Adrenal gland (tissue), 9 donors: ENCODE measurements at regions not wholly inside any gene's neighbourhood (a gene's known extent, or its start where the extent isn't known, plus 50 kb on each side); places are given as distances from the start of the nearest gene placed in this dataset.

Source experiments
- DNase-seq, 7 donors: peaks; one replicate each; pipeline ENCODE4 v3.0.0-alpha.2; 2019 to 2020
- H3K27ac ChIP-seq, 5 donors: fragments of 200-600 bp; sonication (generic) in 4 of 5; 1 replicate in 3 of 5; 2 replicates in 2 of 5; pipeline versions ENCODE4 v1.5.1 to v1.8.0; 2016 to 2020; ENCODE audit warnings: mild to moderate bottlenecking in 1 of 5
- H3K27me3 ChIP-seq: fragments of 200-600 bp; 2 replicates; pipeline ENCODE4 v1.8.0; 2021
- H3K36me3 ChIP-seq, 2 donors: fragments of 200-600 bp; replicated peaks in 1 of 2; 1 replicate in 1 of 2; 2 replicates in 1 of 2; pipeline versions ENCODE4 v1.5.1 to v1.8.0; 2018 to 2022
- H3K4me1 ChIP-seq, 2 donors: fragments of 200-600 bp; replicated peaks in 1 of 2; 1 replicate in 1 of 2; 2 replicates in 1 of 2; pipeline versions ENCODE4 v1.5.1 to v1.8.0; 2018 to 2021
- H3K4me3 ChIP-seq, 4 donors: fragments of 200-600 bp; sonication (generic) in 3 of 4; one replicate each; pipeline ENCODE4 v1.5.1; 2016 to 2018
- H3K9me3 ChIP-seq, 3 donors: fragments of 200-600 bp; sonication (generic) in 1 of 3; replicated peaks in 1 of 3; 1 replicate in 2 of 3; 2 replicates in 1 of 3; pipeline versions ENCODE4 v1.5.1 to v1.8.0; 2016 to 2021
- POLR2A ChIP-seq, 2 donors: fragments of 450-650 bp; IDR thresholded peaks; one replicate each; pipeline ENCODE4 v1.6.1; 2017; ENCODE audit warnings: antibody characterized with exemption in 2 of 2, mild to moderate bottlenecking in 2 of 2, moderate library complexity in 1 of 2
- WGBS, 4 donors: extraction: QIAGEN DNeasy Blood & Tissue Kit in 2 of 4; methylation state at CpG; one replicate each; pipeline versions ENCODE4 v1.1.5 to v1.1.7; 2013 to 2017; 5-methylcytosine and 5-hydroxymethylcytosine counted together
- intact Hi-C, 2 donors: fragments of 100-400 bp; cut with DNase I; formaldehyde crosslinking; loops; one replicate each; pipeline versions ENCODE4 v1.14.1 to v1.15.0; 2022 to 2023
- TF ChIP-seq, protein P1 (sequence below), 6 experiments: fragments of 450-650 bp in 4 of 6; fragments of 200-600 bp in 2 of 6; sonication (generic) in 1 of 6; IDR thresholded peaks; 1 replicate in 5 of 6; 2 replicates in 1 of 6; pipeline versions ENCODE4 v1.5.1 to v1.8.0; 2016 to 2021; ENCODE audit warnings: antibody characterized with exemption in 6 of 6, mild to moderate bottlenecking in 2 of 6, moderate library complexity in 1 of 6
- donor health status: healthy with polysubstance abuse.
- donor health status: Bipolar disorder and iron deficiency.
- donor health status: DM: yes; HTN: yes; CAD: no.
- donor health status: DM: no; HTN: no; CAD: no.
- donor health status: DM: no; HTN: no; CAD: no.

DNA sequence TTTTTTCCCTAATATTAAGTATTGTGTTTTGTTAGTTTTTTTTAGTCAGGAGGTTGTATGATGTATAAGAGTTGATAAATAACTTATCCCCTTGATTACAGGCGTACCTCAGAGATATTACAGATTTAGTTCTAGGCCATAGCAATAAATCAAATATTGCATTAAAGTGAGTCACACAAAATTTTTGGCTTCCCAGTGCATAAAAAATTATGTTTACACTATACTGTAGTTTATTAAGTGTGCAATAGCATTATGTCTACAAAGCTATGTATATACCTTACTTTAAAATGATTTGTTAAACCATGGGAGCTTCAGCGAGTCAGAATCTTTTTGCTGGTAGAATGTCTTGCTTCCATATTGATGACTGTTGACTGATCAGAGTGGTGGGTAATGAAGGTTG lies 1180.6 kb upstream of the CDH18 start:
- Histone ChIP-seq H3K27me3 (no peaks in the 10 kb centered on the region), H3K4me3 (no peak overlapping the region), H3K27ac (no peak overlapping the region), H3K4me1 (no peaks in the 10 kb centered on the region), H3K36me3 (no peaks in the 10 kb centered on the region), H3K9me3 (no peaks in the 10 kb centered on the region)
- intact Hi-C loops: no loop called here
- DNase-seq: no peak
- 65 to 66% (median 65%) methylated on average over 2 of the region's 2 CpGs for WGBS, 4 donors
- TF ChIP-seq, protein P1, sequence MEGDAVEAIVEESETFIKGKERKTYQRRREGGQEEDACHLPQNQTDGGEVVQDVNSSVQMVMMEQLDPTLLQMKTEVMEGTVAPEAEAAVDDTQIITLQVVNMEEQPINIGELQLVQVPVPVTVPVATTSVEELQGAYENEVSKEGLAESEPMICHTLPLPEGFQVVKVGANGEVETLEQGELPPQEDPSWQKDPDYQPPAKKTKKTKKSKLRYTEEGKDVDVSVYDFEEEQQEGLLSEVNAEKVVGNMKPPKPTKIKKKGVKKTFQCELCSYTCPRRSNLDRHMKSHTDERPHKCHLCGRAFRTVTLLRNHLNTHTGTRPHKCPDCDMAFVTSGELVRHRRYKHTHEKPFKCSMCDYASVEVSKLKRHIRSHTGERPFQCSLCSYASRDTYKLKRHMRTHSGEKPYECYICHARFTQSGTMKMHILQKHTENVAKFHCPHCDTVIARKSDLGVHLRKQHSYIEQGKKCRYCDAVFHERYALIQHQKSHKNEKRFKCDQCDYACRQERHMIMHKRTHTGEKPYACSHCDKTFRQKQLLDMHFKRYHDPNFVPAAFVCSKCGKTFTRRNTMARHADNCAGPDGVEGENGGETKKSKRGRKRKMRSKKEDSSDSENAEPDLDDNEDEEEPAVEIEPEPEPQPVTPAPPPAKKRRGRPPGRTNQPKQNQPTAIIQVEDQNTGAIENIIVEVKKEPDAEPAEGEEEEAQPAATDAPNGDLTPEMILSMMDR (IDR thresholded peaks at IDR 0.05): no peak
- no peak for TF ChIP-seq POLR2A (IDR thresholded peaks at IDR 0.05)

DNA sequence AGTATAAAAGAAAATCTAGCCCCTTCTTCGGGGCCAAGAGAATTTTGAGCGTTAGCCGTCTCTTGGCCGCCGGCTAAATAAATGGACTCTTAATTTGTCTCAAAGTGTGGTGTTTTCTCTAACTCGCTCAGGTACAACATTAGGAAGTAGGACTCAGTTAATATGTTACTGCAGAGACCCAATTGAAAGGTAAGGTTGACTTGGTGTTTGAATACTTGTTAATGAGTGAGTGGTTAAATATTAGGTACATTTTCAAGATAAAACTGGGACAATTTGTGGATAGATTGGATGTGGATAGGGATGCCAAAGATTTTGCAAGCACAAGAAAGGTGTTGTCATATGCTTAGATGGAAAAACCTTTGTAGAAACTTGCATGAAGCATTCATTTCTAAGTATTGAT lies 1177.3 kb upstream of the CDH18 start:
- Histone ChIP-seq H3K27me3 (no peaks in the 10 kb centered on the region), H3K9me3 (no peaks in the 10 kb centered on the region), H3K4me1 (no peaks in the 10 kb centered on the region), H3K4me3 (no peak overlapping the region), H3K36me3 (no peaks in the 10 kb centered on the region), H3K27ac (no peak overlapping the region)
- 71 to 97% (median 86%) methylated on average over 6 of the region's 6 CpGs for WGBS, 4 donors
- intact Hi-C loops: no loop called here
- no peak for DNase-seq
- TF ChIP-seq POLR2A (IDR thresholded peaks at IDR 0.05): no peak
- TF ChIP-seq, protein P1 (IDR thresholded peaks at IDR 0.05): no peak

DNA sequence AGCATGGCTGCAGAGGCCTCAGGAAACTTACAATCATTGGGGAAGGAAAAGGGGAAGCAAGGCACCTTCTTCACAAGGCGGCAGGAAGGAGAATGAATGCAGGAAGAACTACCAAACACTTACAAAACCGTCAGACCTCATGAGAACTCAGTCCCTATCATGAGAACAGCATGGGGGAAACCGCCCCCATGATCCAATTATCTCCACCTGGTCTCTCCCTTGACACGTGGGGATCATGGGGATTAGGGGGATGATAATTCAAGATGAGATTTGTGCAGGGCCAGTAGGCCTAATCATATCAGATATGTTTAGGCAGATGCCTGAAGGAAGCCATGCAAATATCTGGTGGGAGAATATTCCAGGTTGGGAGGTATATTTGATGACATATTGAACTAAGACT lies 1176.4 kb upstream of the CDH18 start:
- no peaks in the 10 kb centered on the region for H3K27me3 ChIP-seq
- TF ChIP-seq, protein P1 (IDR thresholded peaks at IDR 0.05): no peak
- no peak for TF ChIP-seq POLR2A (IDR thresholded peaks at IDR 0.05)
- no peaks in the 10 kb centered on the region for H3K4me1 ChIP-seq
- intact Hi-C loops: no loop called here
- H3K9me3 ChIP-seq: no peaks in the 10 kb centered on the region
- H3K36me3 ChIP-seq: no peaks in the 10 kb centered on the region
- no peak overlapping the region for H3K4me3 ChIP-seq
- WGBS, 4 donors: 73 to 80% (median 76%) methylated on average over 4 of the region's 4 CpGs
- no peak for DNase-seq
- no peak overlapping the region for H3K27ac ChIP-seq

DNA sequence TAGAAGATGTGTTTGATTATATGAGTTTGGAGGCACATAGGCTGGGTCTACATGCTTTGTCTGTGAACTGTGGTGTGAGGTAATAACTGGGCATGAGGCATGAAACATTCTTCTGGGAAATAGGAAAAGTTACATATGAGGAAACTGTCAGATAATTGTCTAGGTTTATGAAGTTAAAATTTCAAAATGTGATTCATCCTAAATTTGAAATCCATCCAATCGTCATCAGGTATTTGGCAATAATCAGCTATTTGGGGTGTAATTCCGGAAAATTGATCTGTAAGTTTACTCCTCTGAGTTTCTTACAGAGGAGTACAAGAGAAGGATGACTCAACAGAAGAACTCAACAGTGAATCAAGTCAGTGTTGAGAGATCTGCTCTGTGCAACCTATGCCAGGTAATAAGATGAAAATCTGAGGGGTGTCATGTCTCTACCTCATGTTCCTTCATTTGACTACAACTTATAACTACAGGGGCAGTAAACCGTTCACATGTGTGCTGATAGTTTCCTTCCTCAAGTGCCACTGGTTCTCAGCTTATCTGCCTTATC lies 1171.6 kb upstream of the CDH18 start:
- no peaks in the 10 kb centered on the region for H3K36me3 ChIP-seq
- H3K4me3 ChIP-seq: no peak overlapping the region
- TF ChIP-seq POLR2A (IDR thresholded peaks at IDR 0.05): no peak
- TF ChIP-seq, protein P1 (IDR thresholded peaks at IDR 0.05): no peak
- no peaks in the 10 kb centered on the region for H3K27me3 ChIP-seq
- H3K27ac ChIP-seq: no peak overlapping the region
- no peaks in the 10 kb centered on the region for H3K9me3 ChIP-seq
- intact Hi-C loops: no loop called here
- H3K4me1 ChIP-seq: no peaks in the 10 kb centered on the region
- WGBS, 4 donors: 67 to 75% (median 71%) methylated on average over 3 of the region's 3 CpGs
- DNase-seq: no peak
